LNCaP clone FGC (cell line): ENCODE measurements at regions not wholly inside any gene's neighbourhood (a gene's known extent, or its start where the extent isn't known, plus 50 kb on each side); places are given as distances from the start of the nearest gene placed in this dataset.
"Not testable (repeated sequence)": the region's sequence is repeated elsewhere in the genome, so short reads cannot be mapped to it uniquely, and the experiment has no call there.

Experiments
- DNase-seq: peaks from one replicate; pipeline ENCODE4 v3.0.0-alpha.2; 2011; ENCODE audit warnings: low read depth
- H3K4me3 ChIP-seq: 2 replicates; pipeline ENCODE4 v1.5.1; 2011; ENCODE audit warnings: mild to moderate bottlenecking, low read depth, low read length, control low read depth
- TF ChIP-seq, protein P1 (sequence below): IDR thresholded peaks from 2 replicates; pipeline ENCODE4 v1.5.1; 2012; ENCODE audit warnings: mild to moderate bottlenecking; ENCODE audit not compliant: control insufficient read depth, insufficient read depth; ENCODE audit errors: extremely low read depth

DNA sequence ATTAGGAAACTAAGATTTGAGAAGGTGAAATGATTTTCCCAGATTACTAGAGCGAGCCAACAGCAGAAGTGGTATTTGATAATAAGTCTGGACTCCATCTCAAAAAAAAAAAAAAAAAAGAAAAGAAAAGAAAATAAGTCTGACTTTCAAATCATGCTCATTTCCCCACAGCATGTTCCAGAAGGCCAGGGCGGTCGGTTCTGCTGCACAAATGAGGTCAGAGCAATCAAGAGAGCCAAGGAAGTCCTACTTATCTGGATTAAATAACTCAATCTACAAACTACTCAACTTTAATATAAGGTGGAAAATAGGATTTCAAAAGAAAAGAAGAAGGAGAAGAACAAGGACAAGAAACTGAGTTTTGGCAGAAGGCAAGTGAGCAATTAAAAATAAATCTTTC is 130.4 kb upstream of the RASA1 start:
- no peak for DNase-seq
- TF ChIP-seq, protein P1, sequence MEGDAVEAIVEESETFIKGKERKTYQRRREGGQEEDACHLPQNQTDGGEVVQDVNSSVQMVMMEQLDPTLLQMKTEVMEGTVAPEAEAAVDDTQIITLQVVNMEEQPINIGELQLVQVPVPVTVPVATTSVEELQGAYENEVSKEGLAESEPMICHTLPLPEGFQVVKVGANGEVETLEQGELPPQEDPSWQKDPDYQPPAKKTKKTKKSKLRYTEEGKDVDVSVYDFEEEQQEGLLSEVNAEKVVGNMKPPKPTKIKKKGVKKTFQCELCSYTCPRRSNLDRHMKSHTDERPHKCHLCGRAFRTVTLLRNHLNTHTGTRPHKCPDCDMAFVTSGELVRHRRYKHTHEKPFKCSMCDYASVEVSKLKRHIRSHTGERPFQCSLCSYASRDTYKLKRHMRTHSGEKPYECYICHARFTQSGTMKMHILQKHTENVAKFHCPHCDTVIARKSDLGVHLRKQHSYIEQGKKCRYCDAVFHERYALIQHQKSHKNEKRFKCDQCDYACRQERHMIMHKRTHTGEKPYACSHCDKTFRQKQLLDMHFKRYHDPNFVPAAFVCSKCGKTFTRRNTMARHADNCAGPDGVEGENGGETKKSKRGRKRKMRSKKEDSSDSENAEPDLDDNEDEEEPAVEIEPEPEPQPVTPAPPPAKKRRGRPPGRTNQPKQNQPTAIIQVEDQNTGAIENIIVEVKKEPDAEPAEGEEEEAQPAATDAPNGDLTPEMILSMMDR: no peak
- no peak overlapping the region for H3K4me3 ChIP-seq

DNA sequence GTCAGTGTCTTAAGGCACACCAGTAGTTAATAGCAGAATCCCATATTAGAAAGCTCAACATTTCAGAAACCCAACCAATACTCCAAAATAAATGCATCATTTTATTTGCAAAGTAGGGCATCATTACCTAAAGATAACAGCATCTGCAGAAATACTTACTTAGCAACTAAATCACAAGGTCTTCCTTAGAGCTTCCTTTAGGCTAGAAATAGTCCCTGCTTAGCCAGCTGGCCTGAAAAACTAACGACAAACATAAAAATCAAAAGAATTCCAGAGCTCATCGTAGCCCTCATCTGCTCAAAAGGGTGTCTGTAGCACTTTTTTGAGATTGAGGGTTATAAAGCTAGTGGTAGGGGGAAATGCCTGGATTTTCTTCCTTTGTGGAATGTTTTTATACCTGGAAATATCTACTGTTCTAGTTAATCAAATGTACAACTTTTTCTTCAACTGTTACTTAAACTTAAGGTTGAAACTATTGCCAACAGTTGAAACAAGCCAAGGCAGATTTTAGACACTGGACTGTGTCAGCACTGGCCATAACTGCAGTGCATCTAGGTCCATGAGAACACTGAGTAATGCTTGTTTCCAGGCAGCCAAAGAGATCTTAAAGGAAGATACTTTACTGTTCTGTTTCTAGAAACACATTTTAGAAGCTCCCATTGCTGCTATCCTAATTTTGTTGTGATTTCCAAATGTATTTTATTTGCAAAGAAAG is 129.4 kb upstream of the RASA1 start:
- TF ChIP-seq, protein P1: no peak
- no peak for DNase-seq
- no peak overlapping the region for H3K4me3 ChIP-seq

DNA sequence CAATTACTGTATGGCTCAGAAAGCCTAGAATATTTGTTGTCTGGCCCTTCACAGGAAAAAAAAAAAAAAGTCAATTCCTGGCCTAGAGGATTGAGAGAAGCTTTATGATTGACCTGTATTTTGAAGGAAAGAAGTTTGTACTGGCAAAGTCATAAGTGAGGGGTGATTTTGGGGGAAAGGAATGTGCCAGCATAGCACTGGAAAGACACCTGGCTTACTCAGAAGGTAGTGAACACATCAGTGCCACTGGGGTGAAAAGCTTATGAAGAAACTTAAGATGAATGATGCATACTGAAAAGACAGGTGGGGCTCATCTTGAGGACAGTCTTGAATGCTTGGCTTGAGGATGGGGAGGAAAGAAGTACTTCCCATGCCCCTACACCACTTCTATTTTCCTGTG is 127.9 kb upstream of the RASA1 start:
- no peak for DNase-seq
- TF ChIP-seq, protein P1: no peak
- H3K4me3 ChIP-seq: no peak overlapping the region

DNA sequence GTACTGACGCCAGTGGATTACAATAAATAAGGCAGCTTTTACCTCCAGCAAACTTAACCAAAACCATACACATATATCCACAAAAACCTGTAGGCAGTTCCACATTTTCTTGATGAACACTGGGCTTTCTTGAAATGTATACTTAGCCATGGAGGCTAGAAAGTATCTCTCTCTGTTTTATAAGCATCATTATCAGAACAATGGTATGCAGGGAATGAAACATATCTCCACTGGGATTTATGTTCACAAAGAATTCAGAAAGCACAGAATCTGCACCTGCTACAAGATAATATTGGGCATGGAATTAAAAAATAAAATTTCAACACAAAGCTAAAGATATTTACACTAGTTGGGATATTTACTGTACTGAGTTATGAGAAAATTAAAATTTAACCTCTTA is 126.1 kb upstream of the RASA1 start:
- no peak overlapping the region for H3K4me3 ChIP-seq
- TF ChIP-seq, protein P1: no peak
- no peak for DNase-seq

DNA sequence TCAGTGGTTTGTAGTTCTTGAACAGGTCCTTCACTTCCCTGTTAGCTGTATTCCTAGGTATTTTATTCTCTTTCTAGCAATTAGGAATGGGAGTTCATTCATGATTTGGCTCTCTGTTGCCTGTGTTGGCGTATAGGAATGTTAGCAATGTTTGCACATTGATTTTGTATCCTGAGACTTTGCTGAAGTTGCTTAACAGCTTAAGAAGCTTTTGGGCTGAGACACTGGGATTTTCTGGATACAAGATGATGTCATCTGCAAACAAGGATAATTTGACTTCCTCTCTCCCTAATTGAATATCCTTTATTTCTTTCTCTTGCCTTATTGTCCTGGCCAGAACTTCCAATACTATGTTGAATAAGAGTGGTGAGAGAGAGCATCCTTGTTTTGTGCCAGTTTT is 121.8 kb upstream of the RASA1 start:
- not testable (repeated sequence) for H3K4me3 ChIP-seq, DNase-seq

DNA sequence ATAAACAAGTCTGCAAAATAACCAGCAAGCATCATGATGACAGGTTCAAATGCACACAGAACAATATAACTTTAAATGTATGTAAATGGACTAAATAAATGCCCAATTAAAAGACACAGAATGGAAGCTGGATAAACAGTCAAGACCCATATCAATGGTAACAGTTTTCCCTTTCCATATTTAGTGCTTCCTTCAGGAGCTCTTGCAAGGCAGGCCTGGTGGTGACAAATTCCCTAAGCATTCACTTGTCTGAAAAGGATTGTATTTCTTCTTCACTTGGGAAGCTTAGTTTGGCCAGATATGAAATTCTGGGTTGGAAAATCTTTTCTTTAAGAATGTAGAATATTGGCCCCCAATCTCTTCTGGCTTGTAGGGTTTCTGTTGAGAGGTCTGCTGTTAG is 120.2 kb upstream of the RASA1 start:
- no peak overlapping the region for H3K4me3 ChIP-seq
- TF ChIP-seq, protein P1: no peak
- DNase-seq: no peak

DNA sequence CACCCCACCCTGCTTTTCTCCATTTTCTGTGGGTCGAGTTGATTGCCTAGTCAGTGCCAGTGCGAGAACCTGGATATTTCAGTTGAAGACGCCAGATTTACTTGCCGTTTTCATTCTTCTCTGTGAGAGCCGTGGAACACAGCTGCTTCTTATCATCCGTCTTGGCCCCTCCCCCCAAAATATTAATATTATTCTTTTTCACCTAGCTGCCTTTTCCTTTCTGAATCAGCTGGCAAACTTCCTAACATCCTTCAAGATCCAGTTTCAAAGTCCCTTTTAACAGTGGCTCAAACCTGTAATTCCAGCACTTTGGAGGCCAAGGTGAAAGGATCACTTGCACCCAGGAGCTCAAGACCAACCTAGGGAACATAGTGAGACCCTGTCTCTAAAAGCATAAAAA is 117.1 kb upstream of the RASA1 start:
- TF ChIP-seq, protein P1: no peak
- no peak overlapping the region for H3K4me3 ChIP-seq
- no peak for DNase-seq
